EL (cell line): ENCODE measurements at regions not wholly inside any gene's neighbourhood (a gene's known extent, or its start where the extent isn't known, plus 50 kb on each side); places are given as distances from the start of the nearest gene placed in this dataset.

ENCODE experiments used
- DNase-seq: peaks from one replicate; pipeline ENCODE4 v3.0.0-alpha.2; 2016

- no peak for DNase-seq
These were observed 646.0 kb upstream of the CXADR start for GRCh38 chr21:16866851-16867250.

GRCh38 chr21:16870103-16870502, 642.7 kb upstream of the CXADR start:
- peak; percentile 17 for DNase-seq

GRCh38 chr21:16872616-16873015, 640.2 kb upstream of the CXADR start:
- DNase-seq, result no peak

- DNase-seq, result no peak
These were observed 639.7 kb upstream of the CXADR start for GRCh38 chr21:16873176-16873575.

GRCh38 chr21:16873596-16873995, 639.2 kb upstream of the CXADR start:
- no peak for DNase-seq

- no peak for DNase-seq
These were observed 633.4 kb upstream of the CXADR start for GRCh38 chr21:16879479-16879878.

- peak; percentile 54 for DNase-seq
These were observed 621.0 kb upstream of the CXADR start for GRCh38 chr21:16891821-16892220.

GRCh38 chr21:16900685-16901084, 612.2 kb upstream of the CXADR start:
- peak; percentile 3 for DNase-seq

GRCh38 chr21:16908077-16908476, 604.8 kb upstream of the CXADR start:
- DNase-seq, result no peak

- DNase-seq, result no peak
These were observed 602.2 kb upstream of the CXADR start for GRCh38 chr21:16910435-16911165.

- DNase-seq, result no peak
These were observed 601.7 kb upstream of the CXADR start for GRCh38 chr21:16911166-16911607.

GRCh38 chr21:16912075-16912474, 600.8 kb upstream of the CXADR start:
- peak; percentile 18 for DNase-seq

GRCh38 chr21:16913010-16913409, 599.8 kb upstream of the CXADR start:
- no peak for DNase-seq

GRCh38 chr21:16928439-16928838, 584.4 kb upstream of the CXADR start:
- no peak for DNase-seq

GRCh38 chr21:16932314-16932713, 580.5 kb upstream of the CXADR start:
- DNase-seq, result no peak

GRCh38 chr21:16942703-16943102, 570.1 kb upstream of the CXADR start:
- peak; percentile 20 for DNase-seq

GRCh38 chr21:16943231-16943630, 569.6 kb upstream of the CXADR start:
- no peak for DNase-seq

- no peak for DNase-seq
These were observed 567.3 kb upstream of the CXADR start for GRCh38 chr21:16945580-16945979.

- DNase-seq, result no peak
These were observed 556.0 kb upstream of the CXADR start for GRCh38 chr21:16956824-16957223.

- no peak for DNase-seq
These were observed 547.4 kb upstream of the CXADR start for GRCh38 chr21:16965424-16965823.

GRCh38 chr21:16968436-16968835, 544.4 kb upstream of the CXADR start:
- DNase-seq, result no peak

- DNase-seq, result no peak
These were observed 543.2 kb upstream of the CXADR start for GRCh38 chr21:16969636-16970035.

- DNase-seq, result no peak
These were observed 538.8 kb upstream of the CXADR start for GRCh38 chr21:16974060-16974459.

- DNase-seq, result no peak
These were observed 536.6 kb upstream of the CXADR start for GRCh38 chr21:16976193-16976592.

- DNase-seq, result no peak
These were observed 534.4 kb upstream of the CXADR start for GRCh38 chr21:16978309-16978895.
